GM12878 (cell line): ENCODE measurements at regions not wholly inside any gene's neighbourhood (a gene's known extent, or its start where the extent isn't known, plus 50 kb on each side); places are given as distances from the start of the nearest gene placed in this dataset.
"Not testable (repeated sequence)": the region's sequence is repeated elsewhere in the genome, so short reads cannot be mapped to it uniquely, and the experiment has no call there.

Source experiments
- ATAC-seq: fragments of 200-7000 bp; cut with Tn5 transposase; 3 replicates; pipeline ENCODE4 v1.9.1; 2020; ENCODE audit warnings: mild to moderate bottlenecking, moderate library complexity
- BruUV-seq: library from RNA; stranded (reverse); fragments of 400-500 nt; replicated peaks from 2 replicates; lab custom pipeline; 2021; lab: Mats Ljungman, UMichigan
- CTCF ChIA-PET: fragments of 300-600 bp; sonication (Branson Sonifier 250); formaldehyde crosslinking; extraction: SDS; loops from one replicate; lab custom pipeline; 2021; ENCODE audit warnings: inconsistent platforms; lab: Yijun Ruan, JAX
- POLR2A ChIA-PET: fragments of 350-600 bp; formaldehyde crosslinking; extraction: SDS; loops from one replicate; lab custom pipeline; 2021; ENCODE audit warnings: inconsistent platforms; lab: Charles Lee
- RAD21 ChIA-PET: fragments of 300-600 bp; sonication (Branson Sonifier 250); formaldehyde crosslinking; loops from one replicate; lab custom pipeline; 2023; ENCODE audit warnings: antibody characterized with exemption; ENCODE audit not compliant: unreplicated experiment; lab: Charles Lee
- SMC1A ChIA-PET: fragments of 300-600 bp; sonication (Branson Sonifier 250); formaldehyde crosslinking; loops from one replicate; lab custom pipeline; 2023; ENCODE audit not compliant: unreplicated experiment, uncharacterized antibody; lab: Charles Lee
- DNase-seq: peaks from one replicate; pipeline ENCODE4 v3.0.0-alpha.2; 2011; ENCODE audit warnings: low read depth, low spot score
- FAIRE-seq: peaks from 3 replicates; lab custom pipeline; 2011; peaks lifted over from hg19 to GRCh38; lab: Jason Lieb, UNC
- H2AFZ ChIP-seq: 2 replicates; pipeline ENCODE4 v1.6.0; 2011; ENCODE audit warnings: low read depth, low read length, control low read depth; ENCODE audit not compliant: control insufficient read depth
- H3K27ac ChIP-seq: 2 replicates; pipeline ENCODE4 v1.5.1; 2011; ENCODE audit warnings: control low read depth; ENCODE audit not compliant: control insufficient read depth, insufficient read depth
- H3K27me3 ChIP-seq, 2 experiments: replicated peaks in 1 of 2; 2 replicates each; pipeline versions ENCODE4 v1.6.0 to v1.6.1; 2011; ENCODE audit warnings: low read length in 1 of 2; ENCODE audit not compliant: control insufficient read depth in 2 of 2, insufficient read depth in 2 of 2
- H3K36me3 ChIP-seq, 2 experiments: 2 replicates each; pipeline ENCODE4 v1.5.1; 2011; ENCODE audit warnings: low read length in 1 of 2; ENCODE audit not compliant: control insufficient read depth in 2 of 2, insufficient read depth in 2 of 2
- H3K4me1 ChIP-seq: 2 replicates; pipeline ENCODE4 v1.6.1; 2011; ENCODE audit warnings: mild to moderate bottlenecking, low read length, moderate library complexity, mixed read lengths; ENCODE audit not compliant: control insufficient read depth, insufficient read depth
- H3K4me2 ChIP-seq: 2 replicates; pipeline ENCODE4 v1.6.0; 2011; ENCODE audit warnings: control low read depth; ENCODE audit not compliant: control insufficient read depth, insufficient read depth
- H3K4me3 ChIP-seq: fragments of 200-600 bp; sonication (generic); 2 replicates; pipeline ENCODE4 v1.5.1; 2016
- H3K79me2 ChIP-seq: 2 replicates; pipeline ENCODE4 v1.6.0; 2011; ENCODE audit warnings: low read length; ENCODE audit not compliant: control insufficient read depth, insufficient read depth
- H3K9ac ChIP-seq: 2 replicates; pipeline ENCODE4 v1.8.0; 2011; ENCODE audit warnings: low read length, control low read depth, mixed read lengths; ENCODE audit not compliant: control insufficient read depth, insufficient read depth
- H3K9me3 ChIP-seq: replicated peaks from 3 replicates; pipeline ENCODE4 v1.5.1; 2011; ENCODE audit warnings: mild to moderate bottlenecking, low read length; ENCODE audit not compliant: control insufficient read depth, insufficient read depth
- H4K20me1 ChIP-seq: 2 replicates; pipeline ENCODE4 v1.6.0; 2011; ENCODE audit not compliant: control insufficient read depth, insufficient read depth
- ATF2 ChIP-seq: IDR thresholded peaks from 2 replicates; pipeline ENCODE4 v1.6.1; 2012; ENCODE audit warnings: low read length, inconsistent platforms
- DPF2 ChIP-seq: fragments of 450-650 bp; IDR thresholded peaks from 2 replicates; pipeline ENCODE4 v1.6.1; 2017; ENCODE audit warnings: mild to moderate bottlenecking
- FOXM1 ChIP-seq: IDR thresholded peaks from 2 replicates; pipeline ENCODE4 v1.6.1; 2012; ENCODE audit warnings: low read depth, mild to moderate bottlenecking, inconsistent platforms, low read length, moderate library complexity
- IRF4 ChIP-seq: IDR thresholded peaks from 2 replicates; pipeline ENCODE4 v1.6.1; 2011; ENCODE audit warnings: low read depth, low read length
- RELB ChIP-seq: fragments of 450-650 bp; IDR thresholded peaks from 2 replicates; pipeline ENCODE4 v1.6.1; 2017; ENCODE audit warnings: low read depth, mild to moderate bottlenecking, moderate library complexity
- SMAD1 ChIP-seq: fragments of 450-650 bp; IDR thresholded peaks from 2 replicates; pipeline ENCODE4 v1.6.1; 2018; ENCODE audit warnings: mild to moderate bottlenecking, low read depth; ENCODE audit not compliant: partially characterized antibody
- TAF1 ChIP-seq: IDR thresholded peaks from 2 replicates; pipeline ENCODE4 v1.6.1; 2011; ENCODE audit warnings: mild to moderate bottlenecking, low read depth, low read length, borderline replicate concordance
- TCF7 ChIP-seq: IDR thresholded peaks from 2 replicates; pipeline ENCODE4 v1.6.1; 2014; ENCODE audit warnings: antibody characterized with exemption, borderline replicate concordance
- WRNIP1 ChIP-seq: IDR thresholded peaks from 2 replicates; pipeline ENCODE4 v1.6.1; 2011; ENCODE audit warnings: low read depth, low read length, improper control_type of control experiment, borderline replicate concordance
- WGBS: methylation state at CpG from one replicate; pipeline ENCODE4 v1.1.6; 2016; ENCODE audit warnings: low lambda C conversion rate; ENCODE audit not compliant: insufficient replicate concordance, insufficient coverage; ENCODE audit errors: missing lambda C conversion rate; 5-methylcytosine and 5-hydroxymethylcytosine counted together
- in situ Hi-C: fragments of 300-500 bp; cut with MboI; formaldehyde crosslinking; loops from 9 replicates; pipeline ENCODE4 v1.14.3; 2018; ENCODE audit warnings: mixed read lengths
- intact Hi-C: fragments of 100-400 bp; cut with micrococcal nuclease; formaldehyde crosslinking; loops from one replicate; pipeline ENCODE4 v1.14.2; 2022; ENCODE audit not compliant: unreplicated experiment
- TF ChIP-seq, protein P1 (sequence below): IDR thresholded peaks from 2 replicates; pipeline ENCODE4 v1.6.1; 2011; ENCODE audit warnings: low read depth, low read length, improper control_type of control experiment, borderline replicate concordance
- TF ChIP-seq, protein P2 (sequence below): fragments of 150-350 bp; IDR thresholded peaks from 2 replicates; pipeline ENCODE4 v1.6.1; 2016; ENCODE audit warnings: low read depth, low read length

- POLR2A ChIA-PET, BruUV-seq, H3K36me3 ChIP-seq, H3K4me3 ChIP-seq, H3K4me1 ChIP-seq, intact Hi-C loops, DNase-seq, H3K4me2 ChIP-seq, H3K79me2 ChIP-seq, RAD21 ChIA-PET, ATAC-seq, in situ Hi-C loops, SMC1A ChIA-PET, H4K20me1 ChIP-seq, H3K27me3 ChIP-seq, H3K27ac ChIP-seq, H3K9me3 ChIP-seq, H3K9ac ChIP-seq, FAIRE-seq, H2AFZ ChIP-seq, CTCF ChIA-PET: not testable (repeated sequence)
- WGBS = 45% methylated on average over 4 of the region's 4 CpGs
Measured at GRCh38 chr7:112949682-112950081, 136.9 kb downstream of the GPR85 start.

DNA sequence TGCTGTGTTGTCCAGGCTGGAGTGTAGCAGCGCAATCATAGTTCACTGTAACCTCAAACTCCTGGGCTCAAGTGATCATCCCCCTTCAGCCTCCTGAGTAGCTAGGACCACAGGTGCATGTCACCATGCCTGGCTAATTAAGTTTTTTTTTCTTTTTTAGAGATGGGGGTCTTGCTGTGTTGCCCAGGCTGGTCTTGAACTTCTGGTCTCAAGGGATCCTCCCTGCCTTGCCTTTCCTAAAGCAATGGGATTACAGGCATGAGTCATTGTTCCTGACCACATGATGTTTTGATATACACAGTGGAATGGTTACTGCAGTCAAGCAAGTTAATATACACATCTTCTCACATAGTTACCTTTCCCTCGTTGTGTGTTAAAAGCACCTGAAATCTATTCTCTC, 140.3 kb downstream of the GPR85 start:
- H3K27me3 ChIP-seq = no peaks in the 10 kb centered on the region
- ATAC-seq (no peak), DNase-seq (no peak), FAIRE-seq (no peak)
- ChIA-PET POLR2A (no interaction called here), SMC1A (interaction anchor here (1.0 kb wide), 1 partner anchor 28 kb away, joined by 3 read pairs; no protein-coding TSS in a partner anchor), CTCF (no interaction called here), RAD21 (no interaction called here)
- H4K20me1 ChIP-seq = no peaks in the 10 kb centered on the region
- H3K4me3 ChIP-seq = no peak overlapping the region
- no TSS peak for BruUV-seq
- H3K27ac ChIP-seq = no peak overlapping the region
- no peaks in the 10 kb centered on the region for H3K79me2 ChIP-seq
- intact Hi-C loops (no loop called here), in situ Hi-C loops (no loop called here)
- no peaks in the 10 kb centered on the region for H3K9me3 ChIP-seq
- 89% methylated on average over 2 of the region's 2 CpGs for WGBS
- H2AFZ ChIP-seq = no peak overlapping the region
- H3K9ac ChIP-seq = no peak overlapping the region
- H3K4me1 ChIP-seq = no peaks in the 10 kb centered on the region
- no peak overlapping the region for H3K4me2 ChIP-seq
- no peaks in the 10 kb centered on the region for H3K36me3 ChIP-seq
- TF ChIP-seq IRF4 (no peak), FOXM1 (no peak), SMAD1 (no peak), TAF1 (no peak), WRNIP1 (no peak), TCF7 (no peak), RELB (no peak), ATF2 (no peak), DPF2 (no peak)
- TF ChIP-seq, protein P1, sequence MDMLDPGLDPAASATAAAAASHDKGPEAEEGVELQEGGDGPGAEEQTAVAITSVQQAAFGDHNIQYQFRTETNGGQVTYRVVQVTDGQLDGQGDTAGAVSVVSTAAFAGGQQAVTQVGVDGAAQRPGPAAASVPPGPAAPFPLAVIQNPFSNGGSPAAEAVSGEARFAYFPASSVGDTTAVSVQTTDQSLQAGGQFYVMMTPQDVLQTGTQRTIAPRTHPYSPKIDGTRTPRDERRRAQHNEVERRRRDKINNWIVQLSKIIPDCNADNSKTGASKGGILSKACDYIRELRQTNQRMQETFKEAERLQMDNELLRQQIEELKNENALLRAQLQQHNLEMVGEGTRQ = no peak
- TF ChIP-seq, protein P2, sequence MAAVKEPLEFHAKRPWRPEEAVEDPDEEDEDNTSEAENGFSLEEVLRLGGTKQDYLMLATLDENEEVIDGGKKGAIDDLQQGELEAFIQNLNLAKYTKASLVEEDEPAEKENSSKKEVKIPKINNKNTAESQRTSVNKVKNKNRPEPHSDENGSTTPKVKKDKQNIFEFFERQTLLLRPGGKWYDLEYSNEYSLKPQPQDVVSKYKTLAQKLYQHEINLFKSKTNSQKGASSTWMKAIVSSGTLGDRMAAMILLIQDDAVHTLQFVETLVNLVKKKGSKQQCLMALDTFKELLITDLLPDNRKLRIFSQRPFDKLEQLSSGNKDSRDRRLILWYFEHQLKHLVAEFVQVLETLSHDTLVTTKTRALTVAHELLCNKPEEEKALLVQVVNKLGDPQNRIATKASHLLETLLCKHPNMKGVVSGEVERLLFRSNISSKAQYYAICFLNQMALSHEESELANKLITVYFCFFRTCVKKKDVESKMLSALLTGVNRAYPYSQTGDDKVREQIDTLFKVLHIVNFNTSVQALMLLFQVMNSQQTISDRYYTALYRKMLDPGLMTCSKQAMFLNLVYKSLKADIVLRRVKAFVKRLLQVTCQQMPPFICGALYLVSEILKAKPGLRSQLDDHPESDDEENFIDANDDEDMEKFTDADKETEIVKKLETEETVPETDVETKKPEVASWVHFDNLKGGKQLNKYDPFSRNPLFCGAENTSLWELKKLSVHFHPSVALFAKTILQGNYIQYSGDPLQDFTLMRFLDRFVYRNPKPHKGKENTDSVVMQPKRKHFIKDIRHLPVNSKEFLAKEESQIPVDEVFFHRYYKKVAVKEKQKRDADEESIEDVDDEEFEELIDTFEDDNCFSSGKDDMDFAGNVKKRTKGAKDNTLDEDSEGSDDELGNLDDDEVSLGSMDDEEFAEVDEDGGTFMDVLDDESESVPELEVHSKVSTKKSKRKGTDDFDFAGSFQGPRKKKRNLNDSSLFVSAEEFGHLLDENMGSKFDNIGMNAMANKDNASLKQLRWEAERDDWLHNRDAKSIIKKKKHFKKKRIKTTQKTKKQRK = no peak
